ENCODE measurements at regions not wholly inside any gene's neighbourhood (a gene's known extent, or its start where the extent isn't known, plus 50 kb on each side); places are given as distances from the start of the nearest gene placed in this dataset.

GRCh38 chr18:29074147-29074546, 897.2 kb upstream of the CDH2 start:
- Histone ChIP-seq H3K9me3 (ENCODE audit: control insufficient read depth, insufficient read depth, low read depth, low read length) (no peaks in the 10 kb centered on the region), H3K79me2 (ENCODE audit: control insufficient read depth, insufficient read depth, low read length) (no peaks in the 10 kb centered on the region), H3K9ac (ENCODE audit: insufficient read depth, low read length) (no peak overlapping the region), H3K4me1 (ENCODE audit: control insufficient read depth, extremely low read depth, insufficient read depth, low read length) (no peaks in the 10 kb centered on the region), H3K4me3 (replicated peaks in 1 of 4; ENCODE audit: control extremely low read depth in 1 of 4, insufficient read depth in 1 of 4, low read depth in 3 of 4, low read length in 4 of 4) (no peak overlapping the region), H3K27me3 (ENCODE audit: control insufficient read depth, insufficient read depth, low read length) (no peaks in the 10 kb centered on the region), H3K27ac (ENCODE audit: insufficient read depth, low read length) (no peak overlapping the region), H2AFZ (ENCODE audit: low read length) (no peak overlapping the region), H3K4me2 (ENCODE audit: extremely low read depth, insufficient read depth, low read length) (no peak overlapping the region), H4K20me1 (ENCODE audit: control insufficient read depth, extremely low read depth, insufficient read depth, low read length) (no peaks in the 10 kb centered on the region), H3K36me3 (ENCODE audit: control insufficient read depth, insufficient read depth, low read length) (no peaks in the 10 kb centered on the region)
- no peak for TF ChIP-seq CTCF (conservative IDR thresholded peaks at IDR 0.05 in 1 of 2, IDR thresholded peaks at IDR 0.05 in 1 of 2; ENCODE audit: low read depth in 1 of 2, low read length in 2 of 2)
- no peak for TF ChIP-seq EZH2 (IDR thresholded peaks at IDR 0.05; ENCODE audit: low read length, missing control alignments)
- DNase-seq (ENCODE audit: low read depth in 2 of 2): no peak

- H4K20me1 ChIP-seq (ENCODE audit: control insufficient read depth, extremely low read depth, insufficient read depth, low read length): no peaks in the 10 kb centered on the region
- no peaks in the 10 kb centered on the region for H3K4me1 ChIP-seq (ENCODE audit: control insufficient read depth, extremely low read depth, insufficient read depth, low read length)
- H3K27ac ChIP-seq (ENCODE audit: insufficient read depth, low read length): no peak overlapping the region
- no peaks in the 10 kb centered on the region for H3K9me3 ChIP-seq (ENCODE audit: control insufficient read depth, insufficient read depth, low read depth, low read length)
- H3K4me3 ChIP-seq (replicated peaks in 1 of 4; ENCODE audit: control extremely low read depth in 1 of 4, insufficient read depth in 1 of 4, low read depth in 3 of 4, low read length in 4 of 4): no peak overlapping the region
- no peaks in the 10 kb centered on the region for H3K27me3 ChIP-seq (ENCODE audit: control insufficient read depth, insufficient read depth, low read length)
- no peak overlapping the region for H3K4me2 ChIP-seq (ENCODE audit: extremely low read depth, insufficient read depth, low read length)
- H3K36me3 ChIP-seq (ENCODE audit: control insufficient read depth, insufficient read depth, low read length): no peaks in the 10 kb centered on the region
- TF ChIP-seq CTCF (conservative IDR thresholded peaks at IDR 0.05 in 1 of 2, IDR thresholded peaks at IDR 0.05 in 1 of 2; ENCODE audit: low read depth in 1 of 2, low read length in 2 of 2): no peak
- no peak for TF ChIP-seq EZH2 (IDR thresholded peaks at IDR 0.05; ENCODE audit: low read length, missing control alignments)
- no peak overlapping the region for H3K9ac ChIP-seq (ENCODE audit: insufficient read depth, low read length)
- H2AFZ ChIP-seq (ENCODE audit: low read length): peak overlapping the region; percentile 47
- DNase-seq (ENCODE audit: low read depth in 2 of 2): no peak
- H3K79me2 ChIP-seq (ENCODE audit: control insufficient read depth, insufficient read depth, low read length): no peaks in the 10 kb centered on the region
Measured at GRCh38 chr18:29071869-29072268, 894.9 kb upstream of the CDH2 start.

- TF ChIP-seq CTCF (conservative IDR thresholded peaks at IDR 0.05 in 1 of 2, IDR thresholded peaks at IDR 0.05 in 1 of 2; ENCODE audit: low read depth in 1 of 2, low read length in 2 of 2): no peak
- no peak for TF ChIP-seq EZH2 (IDR thresholded peaks at IDR 0.05; ENCODE audit: low read length, missing control alignments)
- Histone ChIP-seq H2AFZ (ENCODE audit: low read length) (no peak overlapping the region), H3K4me2 (ENCODE audit: extremely low read depth, insufficient read depth, low read length) (no peak overlapping the region), H3K27ac (ENCODE audit: insufficient read depth, low read length) (no peak overlapping the region), H3K9ac (ENCODE audit: insufficient read depth, low read length) (no peak overlapping the region), H3K27me3 (ENCODE audit: control insufficient read depth, insufficient read depth, low read length) (no peaks in the 10 kb centered on the region), H3K36me3 (ENCODE audit: control insufficient read depth, insufficient read depth, low read length) (no peaks in the 10 kb centered on the region), H4K20me1 (ENCODE audit: control insufficient read depth, extremely low read depth, insufficient read depth, low read length) (no peaks in the 10 kb centered on the region), H3K4me3 (replicated peaks in 1 of 4; ENCODE audit: control extremely low read depth in 1 of 4, insufficient read depth in 1 of 4, low read depth in 3 of 4, low read length in 4 of 4) (no peak overlapping the region), H3K79me2 (ENCODE audit: control insufficient read depth, insufficient read depth, low read length) (no peaks in the 10 kb centered on the region), H3K4me1 (ENCODE audit: control insufficient read depth, extremely low read depth, insufficient read depth, low read length) (no peaks in the 10 kb centered on the region), H3K9me3 (ENCODE audit: control insufficient read depth, insufficient read depth, low read depth, low read length) (no peaks in the 10 kb centered on the region)
- DNase-seq (ENCODE audit: low read depth in 2 of 2): peak in 1 of 2 donors; percentile 54
Measured at GRCh38 chr18:29063346-29063745, 886.4 kb upstream of the CDH2 start.

All from fibroblast of lung (primary cell).